ENCODE measurements at regions not wholly inside any gene's neighbourhood (a gene's known extent, or its start where the extent isn't known, plus 50 kb on each side); places are given as distances from the start of the nearest gene placed in this dataset.

DNA sequence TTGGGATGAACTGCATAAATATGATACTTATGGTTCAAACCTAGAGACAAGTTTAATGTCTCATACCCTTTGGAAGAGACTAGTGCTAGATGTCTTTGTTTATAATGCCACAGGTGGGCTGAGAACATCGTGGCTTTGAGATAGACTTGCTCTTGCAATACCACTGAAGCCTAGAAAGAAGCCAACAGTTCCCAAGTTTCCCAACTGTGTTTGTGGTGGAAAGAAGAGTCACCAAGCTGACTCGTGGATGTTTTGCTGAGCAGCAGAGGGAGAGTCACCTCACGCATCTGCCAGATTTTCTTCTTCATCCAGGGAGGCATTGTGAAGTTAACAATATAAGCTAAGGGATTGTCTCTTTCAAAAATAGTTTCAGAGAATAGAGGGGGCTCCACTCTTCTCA lies 1076.2 kb downstream of the C4orf33 start:
- no peak for TF ChIP-seq CTCF (conservative IDR thresholded peaks at IDR 0.05; ENCODE audit: low read depth, low read length)
- H3K4me1 ChIP-seq (ENCODE audit: low read depth, poor library complexity, severe bottlenecking), result no peaks in the 10 kb centered on the region
- no peak overlapping the region for H3K27ac ChIP-seq
- no peak overlapping the region for H3K4me2 ChIP-seq
- H3K79me2 ChIP-seq (ENCODE audit: insufficient read depth, low read depth), result no peaks in the 10 kb centered on the region
- H3K27me3 ChIP-seq (ENCODE audit: insufficient read depth, low read depth), result no peaks in the 10 kb centered on the region
- no peaks in the 10 kb centered on the region for H3K36me3 ChIP-seq (ENCODE audit: insufficient read depth)
- H3K9ac ChIP-seq, result no peak overlapping the region
- no peak overlapping the region for H2AFZ ChIP-seq (ENCODE audit: low read depth)
- no peaks in the 10 kb centered on the region for H4K20me1 ChIP-seq (ENCODE audit: insufficient read depth)
- no peak overlapping the region for H3K4me3 ChIP-seq (IDR thresholded peaks at IDR 0.05; ENCODE audit: insufficient read depth, low read depth, low read length)

- no peak overlapping the region for H3K4me3 ChIP-seq (IDR thresholded peaks at IDR 0.05; ENCODE audit: insufficient read depth, low read depth, low read length)
- H3K27me3 ChIP-seq (ENCODE audit: insufficient read depth, low read depth), result no peaks in the 10 kb centered on the region
- no peak overlapping the region for H3K4me2 ChIP-seq
- no peaks in the 10 kb centered on the region for H3K36me3 ChIP-seq (ENCODE audit: insufficient read depth)
- H3K27ac ChIP-seq, result no peak overlapping the region
- peaks cover 20% of the 10 kb centered on the region for H3K4me1 ChIP-seq (ENCODE audit: low read depth, poor library complexity, severe bottlenecking)
- no peak overlapping the region for H2AFZ ChIP-seq (ENCODE audit: low read depth)
- no peaks in the 10 kb centered on the region for H3K79me2 ChIP-seq (ENCODE audit: insufficient read depth, low read depth)
- TF ChIP-seq CTCF (conservative IDR thresholded peaks at IDR 0.05; ENCODE audit: low read depth, low read length), result no peak
- H3K9ac ChIP-seq, result no peak overlapping the region
- H4K20me1 ChIP-seq (ENCODE audit: insufficient read depth), result no peaks in the 10 kb centered on the region
Observed at GRCh38 chr4:130178106-130178505, 1082.2 kb downstream of the C4orf33 start.

DNA sequence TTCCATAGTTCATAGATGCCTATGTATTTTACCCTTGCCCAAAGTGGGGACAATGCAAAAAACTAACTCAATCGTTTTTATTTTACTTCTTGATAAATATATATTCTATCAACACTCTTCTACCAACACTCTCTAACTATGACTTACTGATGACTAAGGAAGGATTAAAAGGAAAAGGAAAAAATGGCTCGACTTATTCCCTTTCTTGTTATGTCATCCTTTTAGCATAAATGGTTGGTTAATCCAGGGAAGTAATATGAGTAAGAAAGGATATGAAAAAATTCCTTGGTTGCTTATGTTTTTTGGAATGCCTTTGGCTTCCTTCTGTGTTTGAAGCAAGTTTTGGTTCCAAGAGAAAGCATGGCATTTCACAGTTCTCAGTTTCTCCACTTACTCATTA lies 1087.1 kb downstream of the C4orf33 start:
- Histone ChIP-seq H2AFZ (ENCODE audit: low read depth) (no peak overlapping the region), H4K20me1 (ENCODE audit: insufficient read depth) (no peaks in the 10 kb centered on the region), H3K9ac (no peak overlapping the region), H3K79me2 (ENCODE audit: insufficient read depth, low read depth) (no peaks in the 10 kb centered on the region), H3K4me3 (IDR thresholded peaks at IDR 0.05; ENCODE audit: insufficient read depth, low read depth, low read length) (no peak overlapping the region), H3K36me3 (ENCODE audit: insufficient read depth) (no peaks in the 10 kb centered on the region), H3K27me3 (ENCODE audit: insufficient read depth, low read depth) (no peaks in the 10 kb centered on the region), H3K4me2 (no peak overlapping the region), H3K4me1 (ENCODE audit: low read depth, poor library complexity, severe bottlenecking) (peaks cover 20% of the 10 kb centered on the region), H3K27ac (no peak overlapping the region)
- no peak for TF ChIP-seq CTCF (conservative IDR thresholded peaks at IDR 0.05; ENCODE audit: low read depth, low read length)

DNA sequence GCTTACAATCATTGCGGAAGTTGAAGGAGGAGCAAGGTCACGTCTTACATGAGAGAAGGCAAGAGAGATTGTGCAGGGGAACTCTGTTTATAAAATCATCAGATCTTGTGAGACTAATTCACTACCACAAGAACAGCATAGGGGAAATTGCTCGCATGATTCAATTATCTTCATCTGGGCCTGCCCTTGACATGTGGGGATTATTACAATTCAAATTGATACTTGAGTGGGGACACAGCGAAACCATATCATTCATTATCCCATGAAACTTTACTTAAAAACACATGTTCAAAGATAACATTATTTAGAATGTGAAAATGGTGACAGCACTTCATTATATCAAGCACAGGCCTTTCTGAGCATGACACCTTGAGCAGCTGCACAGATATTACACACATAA lies 1087.8 kb downstream of the C4orf33 start:
- peaks cover 20% of the 10 kb centered on the region for H3K4me1 ChIP-seq (ENCODE audit: low read depth, poor library complexity, severe bottlenecking)
- TF ChIP-seq CTCF (conservative IDR thresholded peaks at IDR 0.05; ENCODE audit: low read depth, low read length), result no peak
- H4K20me1 ChIP-seq (ENCODE audit: insufficient read depth), result no peaks in the 10 kb centered on the region
- no peaks in the 10 kb centered on the region for H3K79me2 ChIP-seq (ENCODE audit: insufficient read depth, low read depth)
- H3K27ac ChIP-seq, result no peak overlapping the region
- no peaks in the 10 kb centered on the region for H3K27me3 ChIP-seq (ENCODE audit: insufficient read depth, low read depth)
- H3K9ac ChIP-seq, result no peak overlapping the region
- H3K4me2 ChIP-seq, result no peak overlapping the region
- no peak overlapping the region for H2AFZ ChIP-seq (ENCODE audit: low read depth)
- H3K36me3 ChIP-seq (ENCODE audit: insufficient read depth), result no peaks in the 10 kb centered on the region
- H3K4me3 ChIP-seq (IDR thresholded peaks at IDR 0.05; ENCODE audit: insufficient read depth, low read depth, low read length), result no peak overlapping the region

- H3K27ac ChIP-seq, result no peak overlapping the region
- no peaks in the 10 kb centered on the region for H3K36me3 ChIP-seq (ENCODE audit: insufficient read depth)
- no peaks in the 10 kb centered on the region for H3K79me2 ChIP-seq (ENCODE audit: insufficient read depth, low read depth)
- H3K9ac ChIP-seq, result no peak overlapping the region
- H3K4me1 ChIP-seq (ENCODE audit: low read depth, poor library complexity, severe bottlenecking), result peaks cover 20% of the 10 kb centered on the region
- H3K27me3 ChIP-seq (ENCODE audit: insufficient read depth, low read depth), result no peaks in the 10 kb centered on the region
- no peak overlapping the region for H2AFZ ChIP-seq (ENCODE audit: low read depth)
- H3K4me2 ChIP-seq, result no peak overlapping the region
- H4K20me1 ChIP-seq (ENCODE audit: insufficient read depth), result no peaks in the 10 kb centered on the region
- no peak for TF ChIP-seq CTCF (conservative IDR thresholded peaks at IDR 0.05; ENCODE audit: low read depth, low read length)
- no peak overlapping the region for H3K4me3 ChIP-seq (IDR thresholded peaks at IDR 0.05; ENCODE audit: insufficient read depth, low read depth, low read length)
Observed at GRCh38 chr4:130185123-130185522, 1089.2 kb downstream of the C4orf33 start.

Measured in KMS-11 (cell line).